BJ (cell line): ENCODE measurements at regions not wholly inside any gene's neighbourhood (a gene's known extent, or its start where the extent isn't known, plus 50 kb on each side); places are given as distances from the start of the nearest gene placed in this dataset.

Experiments
- CTCF ChIA-PET: fragments of 350-600 bp; formaldehyde crosslinking; extraction: SDS; loops from one replicate; lab custom pipeline; 2021; ENCODE audit warnings: antibody characterized with exemption, inconsistent platforms; lab: Yijun Ruan, JAX
- POLR2A ChIA-PET: fragments of 300-600 bp; sonication (Branson Sonifier 250); formaldehyde crosslinking; extraction: SDS; loops from one replicate; lab custom pipeline; 2021; ENCODE audit warnings: antibody characterized with exemption; lab: Charles Lee
- DNase-seq: peaks from one replicate; pipeline ENCODE4 v3.0.0-alpha.2; 2011; ENCODE audit warnings: low read depth
- H3K27me3 ChIP-seq: 2 replicates; pipeline ENCODE4 v1.6.0; 2011; ENCODE audit warnings: low read length; ENCODE audit not compliant: control insufficient read depth, insufficient read depth
- H3K36me3 ChIP-seq: 2 replicates; pipeline ENCODE4 v1.5.1; 2011; ENCODE audit warnings: low read length; ENCODE audit not compliant: control insufficient read depth, insufficient read depth
- H3K4me3 ChIP-seq: 2 replicates; pipeline ENCODE4 v1.5.1; 2011; ENCODE audit warnings: low read depth, mild to moderate bottlenecking, control low read depth, low read length
- TF ChIP-seq, protein P1 (sequence below): IDR thresholded peaks from 2 replicates; pipeline ENCODE4 v1.5.1; 2011; ENCODE audit warnings: low read depth, mild to moderate bottlenecking, control low read depth, inconsistent platforms, low read length, moderate library complexity; ENCODE audit not compliant: insufficient read depth

DNA sequence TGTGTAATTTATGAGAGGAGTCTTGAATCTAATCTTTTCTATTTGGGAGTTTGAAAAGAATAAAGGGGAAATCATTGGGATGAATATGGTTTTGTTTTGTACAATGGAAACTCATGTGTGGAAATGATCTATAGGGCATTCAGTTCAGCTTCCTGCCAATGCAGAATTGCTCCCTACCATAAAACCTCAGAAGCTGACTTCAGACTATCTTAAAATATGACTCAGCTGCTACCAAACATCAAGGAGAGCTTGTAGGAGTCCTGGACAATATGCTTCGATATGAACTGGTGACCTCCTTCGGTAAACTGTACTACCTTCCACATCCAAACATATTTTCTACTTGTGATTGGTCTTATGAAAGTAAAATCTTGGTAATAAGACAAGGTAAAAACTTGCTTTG is 160.6 kb downstream of the CAPZA3 start:
- DNase-seq: no peak
- ChIA-PET CTCF (interaction anchor here (0.6 kb wide), 1 partner anchor 99 kb away, joined by 3 read pairs; no protein-coding TSS in a partner anchor), POLR2A (no interaction called here)
- no peaks in the 10 kb centered on the region for H3K36me3 ChIP-seq
- H3K4me3 ChIP-seq: no peak overlapping the region
- no peaks in the 10 kb centered on the region for H3K27me3 ChIP-seq
- TF ChIP-seq, protein P1, sequence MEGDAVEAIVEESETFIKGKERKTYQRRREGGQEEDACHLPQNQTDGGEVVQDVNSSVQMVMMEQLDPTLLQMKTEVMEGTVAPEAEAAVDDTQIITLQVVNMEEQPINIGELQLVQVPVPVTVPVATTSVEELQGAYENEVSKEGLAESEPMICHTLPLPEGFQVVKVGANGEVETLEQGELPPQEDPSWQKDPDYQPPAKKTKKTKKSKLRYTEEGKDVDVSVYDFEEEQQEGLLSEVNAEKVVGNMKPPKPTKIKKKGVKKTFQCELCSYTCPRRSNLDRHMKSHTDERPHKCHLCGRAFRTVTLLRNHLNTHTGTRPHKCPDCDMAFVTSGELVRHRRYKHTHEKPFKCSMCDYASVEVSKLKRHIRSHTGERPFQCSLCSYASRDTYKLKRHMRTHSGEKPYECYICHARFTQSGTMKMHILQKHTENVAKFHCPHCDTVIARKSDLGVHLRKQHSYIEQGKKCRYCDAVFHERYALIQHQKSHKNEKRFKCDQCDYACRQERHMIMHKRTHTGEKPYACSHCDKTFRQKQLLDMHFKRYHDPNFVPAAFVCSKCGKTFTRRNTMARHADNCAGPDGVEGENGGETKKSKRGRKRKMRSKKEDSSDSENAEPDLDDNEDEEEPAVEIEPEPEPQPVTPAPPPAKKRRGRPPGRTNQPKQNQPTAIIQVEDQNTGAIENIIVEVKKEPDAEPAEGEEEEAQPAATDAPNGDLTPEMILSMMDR: no peak

DNA sequence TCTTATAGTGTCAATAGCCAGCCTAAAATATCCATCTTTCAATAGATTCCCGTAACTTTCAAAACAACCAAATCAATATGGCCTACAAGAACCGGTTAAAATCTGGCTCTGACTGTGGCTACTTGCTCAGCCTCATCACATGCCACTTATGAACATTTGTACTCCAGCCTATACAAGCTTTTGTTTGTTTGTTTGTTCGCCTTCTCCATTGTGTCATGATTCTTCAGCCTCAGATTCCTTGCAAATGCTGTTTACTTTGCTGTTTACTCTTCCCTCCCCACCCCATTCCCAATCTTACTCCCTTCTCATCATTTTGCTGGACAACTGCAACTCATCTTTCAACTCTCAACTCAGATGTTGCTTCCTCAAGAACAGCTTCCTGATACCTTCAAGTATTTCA is 161.2 kb downstream of the CAPZA3 start:
- TF ChIP-seq, protein P1: no peak
- CTCF ChIA-PET: no interaction called here
- POLR2A ChIA-PET: no interaction called here
- no peaks in the 10 kb centered on the region for H3K36me3 ChIP-seq
- no peak for DNase-seq
- H3K4me3 ChIP-seq: no peak overlapping the region
- no peaks in the 10 kb centered on the region for H3K27me3 ChIP-seq

DNA sequence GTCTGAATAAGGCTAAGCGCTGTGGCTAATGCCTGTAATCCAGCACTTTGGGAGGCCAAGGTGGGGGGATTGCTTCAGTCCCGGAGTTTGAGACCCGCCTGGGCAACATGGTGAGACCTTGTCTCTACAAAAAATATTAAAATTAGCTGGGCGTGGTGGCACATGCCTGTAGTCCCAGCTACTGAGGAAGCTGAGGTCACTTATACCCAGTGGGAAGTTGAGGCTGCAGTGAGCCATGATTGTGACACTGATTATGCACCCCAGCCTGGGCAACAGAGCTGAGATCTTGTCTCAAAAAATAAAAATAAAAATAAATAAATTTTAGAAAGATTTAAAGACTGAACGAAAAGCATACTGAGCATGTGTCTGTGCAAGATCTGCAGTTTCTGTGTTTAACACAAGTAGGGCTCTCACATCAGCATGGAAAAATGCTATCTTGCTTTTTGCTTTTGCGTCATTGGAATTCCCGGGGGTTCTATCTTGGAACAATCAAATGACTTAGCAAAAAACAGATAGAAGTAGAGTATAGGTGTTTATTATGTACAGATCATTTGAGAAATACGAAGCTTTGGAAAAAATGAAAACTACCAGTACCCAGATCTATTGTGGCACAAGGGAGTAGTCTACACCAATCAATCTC is 161.9 kb downstream of the CAPZA3 start:
- TF ChIP-seq, protein P1: no peak
- ChIA-PET POLR2A (no interaction called here), CTCF (interaction anchor here (0.6 to 0.7 kb wide), 2 partner anchors 41 to 47 kb away, joined by 3 to 4 read pairs; no protein-coding TSS in a partner anchor)
- H3K36me3 ChIP-seq: no peaks in the 10 kb centered on the region
- no peaks in the 10 kb centered on the region for H3K27me3 ChIP-seq
- H3K4me3 ChIP-seq: no peak overlapping the region
- no peak for DNase-seq

DNA sequence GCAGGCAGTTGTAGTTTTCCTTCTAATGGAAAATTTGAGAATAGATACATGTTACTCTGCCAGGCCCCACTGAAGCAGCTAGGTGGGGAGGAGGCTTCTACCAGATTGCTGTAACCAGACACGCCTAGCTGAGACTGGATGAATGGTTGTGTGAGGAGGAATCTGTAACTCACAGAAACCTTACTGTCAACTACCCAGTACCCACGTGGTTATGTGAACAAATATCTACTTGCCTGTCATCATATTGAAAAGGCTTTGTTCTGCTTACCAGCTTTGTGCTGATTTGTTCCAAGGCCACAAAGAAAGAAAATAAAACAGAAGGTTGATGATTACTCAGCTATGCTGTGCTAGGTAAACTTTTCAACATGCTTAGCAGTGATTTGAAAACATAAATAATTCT is 167.2 kb downstream of the CAPZA3 start:
- Histone ChIP-seq H3K36me3 (no peaks in the 10 kb centered on the region), H3K4me3 (no peak overlapping the region), H3K27me3 (no peaks in the 10 kb centered on the region)
- no peak for DNase-seq
- TF ChIP-seq, protein P1: no peak
- CTCF ChIA-PET: interaction anchor here (0.9 kb wide), 1 partner anchor 17 kb away, joined by 3 read pairs; no protein-coding TSS in a partner anchor
- POLR2A ChIA-PET: no interaction called here

GRCh38 chr12:18906395-18906794 is 168.5 kb downstream of the CAPZA3 start:
- ChIA-PET CTCF (no interaction called here), POLR2A (no interaction called here)
- no peak for DNase-seq
- TF ChIP-seq, protein P1: no peak
- no peaks in the 10 kb centered on the region for H3K27me3 ChIP-seq
- no peaks in the 10 kb centered on the region for H3K36me3 ChIP-seq
- H3K4me3 ChIP-seq: no peak overlapping the region
